Mesenchymal stem cell (in vitro differentiated cells and primary cell): ENCODE measurements at regions not wholly inside any gene's neighbourhood (a gene's known extent, or its start where the extent isn't known, plus 50 kb on each side); places are given as distances from the start of the nearest gene placed in this dataset.

Experiments
- DNase-seq: peaks from one replicate; pipeline ENCODE4 v3.0.0-alpha.2; 2013
- H2AFZ ChIP-seq: one replicate; pipeline ENCODE4 v1.6.1; 2013; ENCODE audit warnings: low read depth, mild to moderate bottlenecking, control low read depth, inconsistent platforms, low read length, moderate library complexity
- H2AK5ac ChIP-seq: 2 replicates; pipeline ENCODE4 v1.6.1; 2013; ENCODE audit warnings: low read length, moderate library complexity, mild to moderate bottlenecking, inconsistent platforms; ENCODE audit not compliant: severe bottlenecking
- H2BK120ac ChIP-seq: one replicate; pipeline ENCODE4 v1.6.1; 2013; ENCODE audit warnings: low read depth, mild to moderate bottlenecking, inconsistent platforms, low read length, moderate library complexity
- H2BK12ac ChIP-seq, 2 experiments: one replicate each; pipeline ENCODE4 v1.6.1; 2013; ENCODE audit warnings: inconsistent platforms in 2 of 2, low read length in 2 of 2, mild to moderate bottlenecking in 2 of 2, moderate library complexity in 2 of 2, control low read depth in 1 of 2
- H2BK15ac ChIP-seq: one replicate; pipeline ENCODE4 v1.6.1; 2013; ENCODE audit warnings: mild to moderate bottlenecking, low read depth, inconsistent platforms; ENCODE audit not compliant: poor library complexity, severe bottlenecking
- H2BK5ac ChIP-seq: 2 replicates; pipeline ENCODE4 v1.6.1; 2013; ENCODE audit warnings: low read depth, mild to moderate bottlenecking, low read length, control low read depth, inconsistent platforms; ENCODE audit not compliant: poor library complexity, severe bottlenecking
- H3K14ac ChIP-seq, 2 experiments: one replicate each; pipeline ENCODE4 v1.6.1; 2013; ENCODE audit warnings: inconsistent platforms in 2 of 2, low read length in 2 of 2, control low read depth in 1 of 2, mild to moderate bottlenecking in 1 of 2, moderate library complexity in 1 of 2
- H3K18ac ChIP-seq, 2 experiments: one replicate each; pipeline ENCODE4 v1.6.1; 2013; ENCODE audit warnings: inconsistent platforms in 2 of 2, low read length in 2 of 2, control low read depth in 1 of 2, low read depth in 1 of 2, mild to moderate bottlenecking in 1 of 2
- H3K23ac ChIP-seq, 2 experiments: one replicate each; pipeline ENCODE4 v1.6.1; 2013; ENCODE audit warnings: inconsistent platforms in 2 of 2, low read length in 2 of 2, mild to moderate bottlenecking in 2 of 2, moderate library complexity in 2 of 2, control low read depth in 1 of 2
- H3K27ac ChIP-seq: 2 replicates; pipeline ENCODE4 v1.5.1; 2013; ENCODE audit warnings: mild to moderate bottlenecking, moderate library complexity, low read length, control low read depth, inconsistent platforms; ENCODE audit not compliant: poor library complexity, severe bottlenecking
- H3K27me3 ChIP-seq, 2 experiments: 2 replicates each; pipeline versions ENCODE4 v1.6.1 to v1.7.0; 2013; ENCODE audit warnings: low read length in 2 of 2, mild to moderate bottlenecking in 2 of 2, moderate library complexity in 2 of 2, control low read depth in 1 of 2, inconsistent platforms in 1 of 2; ENCODE audit not compliant: control insufficient read depth in 1 of 2, insufficient read depth in 1 of 2
- H3K36me3 ChIP-seq, 2 experiments: 2 replicates each; pipeline versions ENCODE4 v1.6.1 to v1.7.0; 2013; ENCODE audit warnings: low read length in 2 of 2, control low read depth in 1 of 2, inconsistent platforms in 1 of 2, low read depth in 1 of 2, mild to moderate bottlenecking in 1 of 2; ENCODE audit not compliant: insufficient read depth in 2 of 2, control insufficient read depth in 1 of 2
- H3K4ac ChIP-seq, 2 experiments: one replicate each; pipeline ENCODE4 v1.6.1; 2013; ENCODE audit warnings: inconsistent platforms in 2 of 2, low read length in 2 of 2, mild to moderate bottlenecking in 2 of 2, moderate library complexity in 2 of 2, control low read depth in 1 of 2, low read depth in 1 of 2
- H3K4me1 ChIP-seq: 2 replicates; pipeline ENCODE4 v1.6.1; 2013; ENCODE audit warnings: low read depth, low read length, control low read depth; ENCODE audit not compliant: control insufficient read depth, insufficient read depth
- H3K4me2 ChIP-seq: 2 replicates; pipeline ENCODE4 v1.6.1; 2013; ENCODE audit warnings: low read length, mild to moderate bottlenecking, inconsistent platforms; ENCODE audit not compliant: poor library complexity, severe bottlenecking
- H3K4me3 ChIP-seq, 2 experiments: 2 replicates each; pipeline versions ENCODE4 v1.5.1 to v1.7.0; 2013; ENCODE audit warnings: low read length in 2 of 2, mild to moderate bottlenecking in 2 of 2, control low read depth in 1 of 2, low read depth in 1 of 2; ENCODE audit not compliant: insufficient read depth in 1 of 2
- H3K79me1 ChIP-seq: replicated peaks from 2 replicates; pipeline ENCODE4 v1.6.1; 2013; ENCODE audit warnings: mild to moderate bottlenecking, control low read depth, low read length, inconsistent platforms; ENCODE audit not compliant: poor library complexity, severe bottlenecking
- H3K9ac ChIP-seq: 2 replicates; pipeline ENCODE4 v1.7.0; 2013; ENCODE audit warnings: mild to moderate bottlenecking, low read length, moderate library complexity
- H3K9me3 ChIP-seq: 2 replicates; pipeline ENCODE4 v1.7.0; 2013; ENCODE audit warnings: mild to moderate bottlenecking, low read length; ENCODE audit not compliant: control insufficient read depth
- H4K8ac ChIP-seq: one replicate; pipeline ENCODE4 v1.6.1; 2013; ENCODE audit warnings: inconsistent platforms, mild to moderate bottlenecking, low read length, moderate library complexity
- H4K91ac ChIP-seq: one replicate; pipeline ENCODE4 v1.6.1; 2013; ENCODE audit warnings: mild to moderate bottlenecking, low read length, inconsistent platforms
- WGBS: methylation state at CpG from one replicate; pipeline ENCODE4 v1.1.7; 2013; ENCODE audit warnings: mixed read lengths; 5-methylcytosine and 5-hydroxymethylcytosine counted together

- no peak overlapping the region for H4K8ac ChIP-seq
- no peaks in the 10 kb centered on the region for H3K9me3 ChIP-seq
- no peak overlapping the region for H3K9ac ChIP-seq
- H3K27me3 ChIP-seq = peaks cover 39 to 98% of the 10 kb centered on the region in 2 experiments
- DNase-seq = no peak
- H2BK5ac ChIP-seq = no peak overlapping the region
- WGBS = 89% methylated on average over 9 of the region's 9 CpGs
- H3K27ac ChIP-seq = no peak overlapping the region
- no peak overlapping the region for H2BK15ac ChIP-seq
- no peak overlapping the region for H2BK120ac ChIP-seq
- no peaks in the 10 kb centered on the region for H3K36me3 ChIP-seq
- no peak overlapping the region for H2AFZ ChIP-seq
- H3K4me3 ChIP-seq = no peak overlapping the region
- no peak overlapping the region for H2AK5ac ChIP-seq
- no peak overlapping the region for H3K14ac ChIP-seq
- H2BK12ac ChIP-seq = no peak overlapping the region
- no peak overlapping the region for H4K91ac ChIP-seq
- H3K4me2 ChIP-seq = no peak overlapping the region
- no peak overlapping the region for H3K23ac ChIP-seq
- H3K4me1 ChIP-seq = peaks cover 3% of the 10 kb centered on the region
- no peak overlapping the region for H3K4ac ChIP-seq
- H3K79me1 ChIP-seq = no peaks in the 10 kb centered on the region
- H3K18ac ChIP-seq = no peak overlapping the region
Measured at GRCh38 chr20:59400708-59401107, 100.3 kb downstream of the EDN3 start.

GRCh38 chr20:59402681-59403080 is 102.3 kb downstream of the EDN3 start:
- Histone ChIP-seq H3K9me3 (peaks cover 3% of the 10 kb centered on the region), H3K4me3 (no peak overlapping the region), H3K23ac (no peak overlapping the region), H2BK5ac (no peak overlapping the region), H2AFZ (no peak overlapping the region), H3K36me3 (no peaks in the 10 kb centered on the region), H3K27ac (no peak overlapping the region), H3K9ac (no peak overlapping the region), H3K4ac (no peak overlapping the region), H3K4me2 (no peak overlapping the region), H3K27me3 (peaks cover 39 to 99% of the 10 kb centered on the region in 2 experiments), H3K4me1 (peaks cover 3% of the 10 kb centered on the region), H2AK5ac (no peak overlapping the region), H2BK15ac (no peak overlapping the region), H2BK120ac (no peak overlapping the region), H3K14ac (no peak overlapping the region), H3K18ac (no peak overlapping the region), H4K8ac (no peak overlapping the region), H2BK12ac (no peak overlapping the region), H4K91ac (no peak overlapping the region), H3K79me1 (no peaks in the 10 kb centered on the region)
- WGBS = 35% methylated on average over 9 of the region's 9 CpGs
- no peak for DNase-seq

DNA sequence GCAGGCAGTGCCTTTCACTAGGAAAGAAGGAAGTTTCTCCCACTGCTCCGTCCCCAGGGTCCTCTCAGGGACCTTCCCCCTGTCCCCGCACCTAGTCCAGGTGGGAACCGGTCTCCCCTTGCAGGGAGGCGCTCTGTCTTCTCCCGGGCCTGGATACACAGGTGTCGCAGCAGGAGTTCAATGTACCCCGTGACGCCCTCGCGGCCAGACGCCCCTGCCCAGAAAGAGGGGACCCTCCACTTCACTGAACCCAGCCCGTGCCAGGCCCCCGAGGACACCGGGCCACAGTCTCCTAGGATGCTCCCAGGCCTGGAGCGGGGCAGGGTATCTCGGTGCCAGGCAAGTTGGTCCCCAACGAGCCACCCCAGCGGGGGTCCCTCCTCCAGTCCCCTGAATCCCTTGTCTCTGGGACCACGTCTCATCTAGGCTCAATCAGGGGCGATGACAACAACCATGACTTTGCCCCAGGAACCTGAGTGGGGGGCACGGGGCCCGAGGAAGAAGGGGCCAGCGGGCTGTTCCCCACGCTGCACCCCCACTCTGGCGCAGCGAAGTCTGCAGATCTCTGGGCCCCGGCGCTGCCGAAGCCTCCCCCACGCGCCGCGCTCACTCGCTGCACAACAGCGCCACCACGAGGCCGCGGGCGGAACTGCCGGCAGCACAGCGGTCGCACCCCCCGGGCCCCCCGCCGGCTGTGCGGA is 103.0 kb downstream of the EDN3 start:
- no peak overlapping the region for H3K27ac ChIP-seq
- H3K4me1 ChIP-seq = peaks cover 3% of the 10 kb centered on the region
- DNase-seq = no peak
- peaks cover 39 to 98% of the 10 kb centered on the region in 2 experiments for H3K27me3 ChIP-seq
- H3K79me1 ChIP-seq = no peaks in the 10 kb centered on the region
- H4K91ac ChIP-seq = no peak overlapping the region
- H3K4me2 ChIP-seq = no peak overlapping the region
- no peak overlapping the region for H3K4ac ChIP-seq
- peak overlapping the region; percentile 18 for H3K9ac ChIP-seq
- H3K14ac ChIP-seq = no peak overlapping the region
- H3K36me3 ChIP-seq = no peaks in the 10 kb centered on the region
- H2AFZ ChIP-seq = no peak overlapping the region
- H3K18ac ChIP-seq = no peak overlapping the region
- no peak overlapping the region for H2BK15ac ChIP-seq
- WGBS = 9% methylated on average over 46 of the region's 46 CpGs
- no peak overlapping the region for H4K8ac ChIP-seq
- no peak overlapping the region for H2BK12ac ChIP-seq
- H2AK5ac ChIP-seq = no peak overlapping the region
- no peak overlapping the region for H3K23ac ChIP-seq
- H3K4me3 ChIP-seq = peak overlapping the region in 1 of 2 experiments; percentile 41
- H2BK120ac ChIP-seq = no peak overlapping the region
- no peak overlapping the region for H2BK5ac ChIP-seq
- H3K9me3 ChIP-seq = peaks cover 3% of the 10 kb centered on the region

DNA sequence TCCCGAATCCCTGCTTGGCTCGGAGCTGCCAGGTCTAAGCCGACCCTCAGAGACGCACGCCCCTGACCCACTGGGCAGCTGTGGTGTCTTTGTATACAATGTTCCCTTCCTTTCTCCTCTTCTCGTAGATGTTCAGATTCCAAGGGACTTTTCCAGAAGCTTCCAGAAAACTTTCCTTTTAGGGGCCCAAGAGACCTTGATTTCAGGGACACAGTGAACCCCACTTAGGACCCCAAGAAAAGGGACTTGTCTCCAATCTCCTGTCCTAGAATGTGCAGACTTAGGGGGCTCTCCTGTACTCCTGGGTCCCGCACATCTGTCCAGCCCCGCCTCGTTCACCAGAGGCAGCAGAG is 103.5 kb downstream of the EDN3 start:
- Histone ChIP-seq H3K4me3 (peak overlapping the region in 1 of 2 experiments; percentile 41), H2AFZ (no peak overlapping the region), H4K91ac (no peak overlapping the region), H3K9me3 (peaks cover 3% of the 10 kb centered on the region), H2BK120ac (no peak overlapping the region), H3K18ac (no peak overlapping the region), H3K79me1 (no peaks in the 10 kb centered on the region), H3K14ac (no peak overlapping the region), H3K27ac (no peak overlapping the region), H2BK5ac (no peak overlapping the region), H3K36me3 (no peaks in the 10 kb centered on the region), H3K23ac (no peak overlapping the region), H3K4me1 (peaks cover 3% of the 10 kb centered on the region), H3K4me2 (no peak overlapping the region), H2BK12ac (no peak overlapping the region), H3K4ac (no peak overlapping the region), H2BK15ac (no peak overlapping the region), H3K9ac (peak overlapping the region; percentile 18), H3K27me3 (peaks cover 39 to 97% of the 10 kb centered on the region in 2 experiments), H4K8ac (no peak overlapping the region), H2AK5ac (no peak overlapping the region)
- 39% methylated on average over 9 of the region's 9 CpGs for WGBS
- no peak for DNase-seq
